ENCODE measurements at regions not wholly inside any gene's neighbourhood (a gene's known extent, or its start where the extent isn't known, plus 50 kb on each side); places are given as distances from the start of the nearest gene placed in this dataset.

- WGBS, 2 donors: 78 to 79% methylated on average over 1 of the region's 1 CpG
- DNase-seq (ENCODE audit: low spot score in 2 of 2): no peak
- no peak overlapping the region for H3K4me3 ChIP-seq (ENCODE audit: low read depth, poor library complexity, severe bottlenecking)
- intact Hi-C loops (cut with DNase I; ENCODE audit: low total_unique reads): no loop called here
- TF ChIP-seq POLR2A (IDR thresholded peaks at IDR 0.05): no peak
- TF ChIP-seq CTCF (IDR thresholded peaks at IDR 0.05): no peak
Observed at GRCh38 chr3:99321261-99321660, 317.1 kb upstream of the COL8A1 start.

GRCh38 chr3:99319961-99320360 is 318.4 kb upstream of the COL8A1 start:
- DNase-seq (ENCODE audit: low spot score in 2 of 2): no peak
- intact Hi-C loops (cut with DNase I; ENCODE audit: low total_unique reads): no loop called here
- TF ChIP-seq POLR2A (IDR thresholded peaks at IDR 0.05): no peak
- WGBS, 2 donors: 58 to 60% methylated on average over 2 of the region's 2 CpGs
- H3K4me3 ChIP-seq (ENCODE audit: low read depth, poor library complexity, severe bottlenecking): no peak overlapping the region

GRCh38 chr3:99319450-99319849 is 318.9 kb upstream of the COL8A1 start:
- TF ChIP-seq POLR2A (IDR thresholded peaks at IDR 0.05) (no peak), CTCF (IDR thresholded peaks at IDR 0.05) (no peak)
- no peak overlapping the region for H3K4me3 ChIP-seq (ENCODE audit: low read depth, poor library complexity, severe bottlenecking)
- WGBS, 2 donors: 32 to 55% methylated on average over 1 of the region's 1 CpG
- intact Hi-C loops (cut with DNase I; ENCODE audit: low total_unique reads): no loop called here
- no peak for DNase-seq (ENCODE audit: low spot score in 2 of 2)

GRCh38 chr3:99317201-99317600 is 321.2 kb upstream of the COL8A1 start:
- no peak overlapping the region for H3K4me3 ChIP-seq (ENCODE audit: low read depth, poor library complexity, severe bottlenecking)
- no peak for DNase-seq (ENCODE audit: low spot score in 2 of 2)
- WGBS, 2 donors: 60 to 65% methylated on average over 2 of the region's 2 CpGs
- TF ChIP-seq POLR2A (IDR thresholded peaks at IDR 0.05) (no peak), CTCF (IDR thresholded peaks at IDR 0.05) (no peak)
- intact Hi-C loops (cut with DNase I; ENCODE audit: low total_unique reads): no loop called here

- no peak overlapping the region for H3K4me3 ChIP-seq (ENCODE audit: low read depth, poor library complexity, severe bottlenecking)
- TF ChIP-seq POLR2A (IDR thresholded peaks at IDR 0.05) (no peak), CTCF (IDR thresholded peaks at IDR 0.05) (no peak)
- no peak for DNase-seq (ENCODE audit: low spot score in 2 of 2)
- intact Hi-C loops (cut with DNase I; ENCODE audit: low total_unique reads): no loop called here
- WGBS, 2 donors: 64% methylated on average over 3 of the region's 3 CpGs
Observed at GRCh38 chr3:99315896-99316295, 322.5 kb upstream of the COL8A1 start.

- no peak for DNase-seq (ENCODE audit: low spot score in 2 of 2)
- intact Hi-C loops (cut with DNase I; ENCODE audit: low total_unique reads): no loop called here
- no peak for TF ChIP-seq CTCF (IDR thresholded peaks at IDR 0.05)
- no peak for TF ChIP-seq POLR2A (IDR thresholded peaks at IDR 0.05)
- no peak overlapping the region for H3K4me3 ChIP-seq (ENCODE audit: low read depth, poor library complexity, severe bottlenecking)
Observed at GRCh38 chr3:99313485-99313884, 324.9 kb upstream of the COL8A1 start.
